ENCODE measurements at regions not wholly inside any gene's neighbourhood (a gene's known extent, or its start where the extent isn't known, plus 50 kb on each side); places are given as distances from the start of the nearest gene placed in this dataset.
"Not testable (repeated sequence)": the region's sequence is repeated elsewhere in the genome, so short reads cannot be mapped to it uniquely, and the experiment has no call there.

DNA sequence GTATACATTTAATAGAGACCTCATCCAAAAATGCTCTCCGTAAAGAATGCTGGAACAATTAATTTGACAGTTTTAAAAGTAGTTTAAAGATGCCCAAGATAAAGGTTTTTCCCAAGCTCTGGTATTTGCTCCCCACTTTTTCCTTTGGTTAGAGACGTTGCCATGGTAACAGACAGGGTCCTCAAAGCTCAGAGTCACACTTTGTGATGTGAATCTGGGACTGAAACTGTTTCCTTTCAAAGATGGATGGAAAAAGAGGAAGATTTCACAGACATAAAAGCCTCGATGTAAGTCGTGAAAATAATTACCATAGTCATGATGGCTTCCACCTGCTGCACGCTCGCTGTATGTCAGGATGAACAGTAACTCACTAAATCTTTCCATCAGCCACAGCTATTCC lies 229.5 kb downstream of the MSX2 start:
- no peak for DNase-seq

DNA sequence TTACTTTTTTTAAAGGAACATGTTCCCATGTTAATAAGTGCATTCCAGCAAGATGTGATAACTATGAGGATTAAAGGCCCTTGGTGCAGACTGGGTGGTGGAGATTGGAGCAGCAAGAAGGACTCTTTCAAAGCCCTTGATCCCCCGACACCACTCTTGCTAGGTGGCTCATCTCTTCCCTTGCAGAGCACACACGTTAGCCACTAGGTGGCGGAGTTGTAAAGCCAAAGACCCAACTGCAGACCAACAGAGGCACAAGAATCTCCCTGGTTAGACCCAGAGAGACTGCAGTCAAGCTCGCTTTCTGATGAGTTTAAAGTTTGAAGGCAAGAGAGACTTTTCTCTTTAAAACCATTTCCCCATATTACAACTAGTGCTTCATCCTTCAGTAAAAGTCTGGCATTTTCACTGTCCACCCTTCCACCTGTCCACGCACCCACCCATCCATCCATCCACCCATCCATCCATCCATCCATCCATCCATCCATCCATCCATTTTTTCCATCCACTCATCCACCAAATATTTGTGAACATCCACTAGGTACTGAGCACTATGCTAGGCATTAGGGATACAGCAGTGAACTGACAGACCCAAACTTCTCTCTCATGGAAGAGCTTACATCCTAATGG lies 226.9 kb downstream of the MSX2 start:
- peak; percentile 14 to 74 for DNase-seq

DNA sequence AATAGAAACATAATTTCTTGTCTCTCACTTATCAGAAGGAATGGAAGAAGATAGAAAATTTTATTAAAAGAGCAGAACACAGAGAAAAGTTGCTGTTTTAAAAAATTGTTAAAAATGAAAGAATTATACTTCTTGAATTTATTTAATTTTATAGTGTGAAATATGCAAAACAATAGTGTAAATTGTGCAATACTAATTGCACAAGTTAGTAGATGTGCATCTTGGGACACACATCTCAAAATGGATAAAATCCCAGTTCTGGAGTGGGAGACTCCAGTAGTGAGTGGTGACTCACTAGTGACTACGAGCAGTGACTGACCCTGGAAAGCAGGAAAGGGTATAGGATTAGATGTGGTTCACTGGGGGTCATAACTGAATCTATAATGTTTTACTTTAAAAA lies 223.2 kb downstream of the MSX2 start:
- no peak for DNase-seq

DNA sequence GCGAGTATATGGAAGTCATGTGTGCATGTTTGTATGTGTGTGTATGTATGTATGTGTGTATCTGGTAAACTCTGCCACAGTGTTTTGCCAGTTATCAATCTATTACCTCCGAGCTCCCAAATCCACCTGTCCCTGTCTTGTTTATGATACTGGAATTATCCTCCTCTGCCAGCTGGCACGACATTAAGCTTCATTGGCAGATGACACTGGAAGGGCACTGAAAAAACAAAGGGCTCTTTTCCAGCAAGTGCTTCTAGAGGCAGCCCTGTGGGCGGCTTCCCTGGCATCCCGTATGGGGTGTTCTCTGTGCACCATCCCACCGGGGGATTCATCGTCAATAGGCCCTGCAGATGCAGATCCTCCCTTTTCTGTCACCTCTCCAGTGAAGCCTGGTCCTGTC lies 221.5 kb downstream of the MSX2 start:
- no peak for DNase-seq

DNA sequence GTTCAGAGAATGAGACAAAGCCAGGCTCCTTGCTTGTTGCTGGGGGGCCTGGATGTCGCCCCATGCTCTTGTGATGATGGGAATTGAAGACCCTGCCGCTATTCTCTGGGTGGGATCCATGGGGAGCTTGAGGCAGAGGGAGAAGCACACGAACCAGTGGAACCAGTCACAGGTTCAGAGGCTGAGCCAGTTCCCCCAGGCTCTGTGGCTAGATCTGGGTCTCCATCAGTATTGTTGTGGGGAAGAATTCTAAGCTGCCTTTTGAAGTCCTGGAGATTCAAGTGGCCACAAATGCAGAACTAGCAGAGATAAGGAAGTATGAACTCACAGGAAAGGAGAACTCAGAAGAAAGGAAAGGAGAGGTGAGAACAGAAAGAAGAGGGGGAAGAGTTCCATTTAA lies 219.4 kb downstream of the MSX2 start:
- DNase-seq, result no peak

DNA sequence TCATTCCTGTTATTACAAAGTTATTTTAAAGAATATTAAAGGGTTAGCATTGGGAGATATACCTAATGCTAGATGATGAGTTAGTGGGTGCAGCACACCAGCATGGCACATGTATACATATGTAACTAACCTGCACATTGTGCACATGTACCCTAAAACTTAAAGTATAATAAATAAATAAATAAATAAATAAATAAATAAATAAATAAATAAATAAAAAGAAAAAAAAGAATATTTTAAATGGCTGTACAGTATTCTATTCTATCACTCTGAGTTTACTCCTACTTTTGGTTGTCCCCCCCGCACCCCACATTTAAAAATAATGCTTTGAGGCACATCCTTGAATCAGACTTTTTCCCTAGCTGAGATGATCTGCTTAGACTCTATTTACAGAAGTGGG lies 218.6 kb downstream of the MSX2 start:
- DNase-seq, result not testable (repeated sequence)

DNA sequence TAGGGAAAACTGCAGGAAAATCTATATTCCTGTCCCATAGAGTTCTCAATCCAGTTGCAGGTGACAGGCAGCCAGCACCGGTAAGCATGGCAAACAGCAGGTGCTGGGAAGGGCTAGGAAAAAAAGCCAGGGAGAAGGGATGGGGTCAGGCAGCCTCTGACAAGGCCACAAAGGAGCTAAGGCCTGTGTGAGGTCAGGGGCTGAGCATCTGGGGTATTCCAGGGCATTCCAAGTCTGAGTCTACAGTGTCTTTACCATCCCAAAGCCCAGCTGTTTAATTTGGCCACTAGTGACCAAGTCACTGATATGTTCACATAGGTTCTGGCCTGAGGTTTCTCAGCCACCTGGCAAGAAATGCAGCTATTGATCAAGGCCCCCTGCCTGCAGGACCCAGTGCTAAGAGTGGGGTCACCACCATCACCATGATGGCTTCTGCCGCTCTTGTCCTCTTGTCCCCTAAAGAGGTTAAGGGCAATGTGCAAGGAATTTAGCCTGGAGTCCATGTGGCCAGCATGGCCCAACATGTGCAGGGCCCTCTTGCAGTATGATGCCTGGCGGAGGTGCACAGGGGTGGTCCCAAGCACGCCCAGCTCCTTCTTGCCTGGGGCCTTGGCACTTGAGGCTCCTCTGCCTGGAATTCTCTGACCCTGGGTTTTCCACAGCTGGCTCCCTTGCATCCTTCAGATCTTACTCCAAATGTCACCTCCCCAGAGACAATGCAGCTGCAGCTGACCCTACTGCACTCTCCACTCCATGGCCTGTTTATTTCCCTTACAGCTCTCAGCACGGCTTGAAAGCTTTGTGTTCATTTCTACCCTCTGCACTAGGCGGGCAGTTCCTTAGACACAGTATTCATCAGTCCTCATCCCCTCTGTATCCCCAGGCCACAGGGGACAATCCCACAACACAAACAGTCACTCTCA lies 213.1 kb downstream of the MSX2 start:
- no peak for DNase-seq

DNA sequence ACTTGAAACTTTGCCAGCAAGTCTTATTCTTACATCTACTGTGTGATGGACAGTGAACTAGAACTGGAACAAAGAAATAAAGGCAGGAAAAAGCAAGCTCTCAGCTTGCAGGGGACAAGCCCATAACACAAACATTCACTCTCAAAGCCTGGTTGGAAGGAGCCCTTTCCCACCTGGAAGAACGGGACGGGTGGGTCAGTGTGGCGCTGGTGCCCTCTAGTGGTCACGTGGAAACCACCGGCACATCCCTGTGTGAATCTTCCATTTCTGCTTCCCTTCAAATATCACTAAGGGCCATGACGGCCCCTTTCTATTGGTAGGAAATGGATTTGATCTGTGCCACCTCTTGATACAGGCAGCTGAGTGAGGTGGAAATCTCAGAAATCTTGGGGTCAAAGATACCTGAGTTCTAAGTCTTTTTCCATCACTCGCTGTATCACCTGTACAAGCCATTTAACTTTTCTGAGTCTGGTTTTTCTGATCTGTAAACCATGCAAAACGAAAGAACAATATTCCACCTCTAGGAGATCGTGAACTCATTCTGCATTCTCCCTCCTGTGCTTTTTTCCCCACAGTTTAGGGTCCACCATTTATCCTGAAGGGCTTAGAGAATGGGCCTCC lies 211.6 kb downstream of the MSX2 start:
- DNase-seq, result peak; percentile 5 to 28

DNA sequence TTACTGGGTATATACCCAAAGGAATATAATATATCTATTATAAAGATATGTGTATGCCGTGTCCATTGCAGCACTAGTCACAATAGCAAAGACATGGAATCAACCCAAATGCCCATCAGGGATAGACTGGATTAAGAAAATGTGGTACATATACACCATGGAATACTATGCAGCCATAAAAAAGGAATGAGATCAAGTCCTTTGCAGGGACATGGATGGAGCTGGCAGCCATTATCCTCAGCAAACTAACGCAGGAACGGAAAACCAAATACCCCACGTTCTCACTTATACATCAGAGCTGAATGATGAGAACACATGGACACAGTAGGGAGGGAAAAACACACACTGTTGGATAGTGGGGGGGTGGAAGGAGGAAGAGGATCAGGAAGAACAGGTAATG lies 206.7 kb downstream of the MSX2 start:
- DNase-seq, result not testable (repeated sequence)

DNA sequence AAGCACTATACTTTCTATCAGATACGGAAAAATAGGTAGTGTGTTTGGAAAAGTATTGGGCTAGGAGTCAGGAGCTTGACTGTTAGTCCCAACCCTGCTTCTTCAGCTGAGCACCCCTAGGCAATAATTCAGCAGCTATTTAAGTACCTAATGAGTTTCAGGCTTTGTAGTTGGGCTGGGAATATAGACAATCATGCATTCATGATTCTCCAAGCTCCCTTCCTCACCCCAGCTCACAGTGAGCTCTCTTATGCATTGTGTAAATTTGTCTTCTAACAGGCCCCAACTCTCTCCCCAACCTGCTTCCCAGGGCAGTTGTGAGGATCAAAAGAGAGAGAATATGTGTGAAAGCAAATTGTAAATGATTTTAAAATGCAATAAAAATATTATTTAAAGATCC lies 201.2 kb downstream of the MSX2 start:
- DNase-seq, result no peak

DNA sequence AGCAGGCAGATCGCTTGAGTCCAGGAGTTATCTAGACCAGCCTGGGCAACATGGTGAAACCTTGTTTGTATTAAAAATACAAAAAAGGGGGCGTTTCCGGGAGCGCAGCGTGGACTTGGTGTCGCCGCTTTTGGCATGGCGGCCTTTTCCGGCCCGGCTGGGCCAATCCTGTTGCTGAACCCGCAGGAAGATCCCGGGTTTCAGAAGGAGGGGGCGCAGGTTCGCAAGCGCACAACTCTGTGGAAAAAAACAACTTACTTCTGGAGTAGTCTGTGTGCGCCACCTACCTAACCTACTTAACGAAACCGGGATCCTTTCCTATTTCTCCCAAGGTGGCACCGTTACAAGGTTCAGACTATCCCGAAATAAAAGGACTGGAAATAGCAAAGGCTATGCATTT lies 198.6 kb downstream of the MSX2 start:
- DNase-seq, result no peak

DNA sequence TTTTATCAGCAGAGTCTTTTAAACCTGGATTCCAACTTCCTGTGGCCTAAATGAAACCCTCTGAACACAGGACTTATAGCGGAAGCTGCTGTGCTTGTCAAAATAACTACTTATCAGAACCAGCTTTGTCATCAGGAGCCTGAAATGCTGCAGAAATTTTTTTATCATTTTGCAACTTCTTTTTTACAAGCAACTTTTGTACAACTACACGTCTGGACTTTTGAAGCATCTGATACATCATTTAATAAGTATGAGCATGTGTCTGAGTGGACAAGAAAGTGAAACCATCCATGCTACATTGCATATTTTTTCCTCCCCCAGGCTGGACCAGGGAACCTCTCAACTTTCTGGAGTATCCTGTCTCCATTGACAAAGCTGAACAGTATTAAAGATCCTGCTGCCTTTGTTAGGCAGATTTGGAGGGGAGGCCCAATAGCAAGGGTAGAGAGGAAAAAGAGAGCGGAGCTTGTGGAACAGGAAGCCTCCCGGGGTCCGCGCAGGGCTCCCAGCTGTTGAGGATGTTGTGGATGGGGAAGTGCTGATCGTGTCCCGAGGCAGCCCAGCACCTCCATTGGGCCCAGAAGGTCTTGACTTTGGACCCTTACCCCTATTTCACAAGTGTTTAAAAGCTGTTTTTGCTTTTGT lies 196.6 kb downstream of the MSX2 start:
- no peak for DNase-seq

DNA sequence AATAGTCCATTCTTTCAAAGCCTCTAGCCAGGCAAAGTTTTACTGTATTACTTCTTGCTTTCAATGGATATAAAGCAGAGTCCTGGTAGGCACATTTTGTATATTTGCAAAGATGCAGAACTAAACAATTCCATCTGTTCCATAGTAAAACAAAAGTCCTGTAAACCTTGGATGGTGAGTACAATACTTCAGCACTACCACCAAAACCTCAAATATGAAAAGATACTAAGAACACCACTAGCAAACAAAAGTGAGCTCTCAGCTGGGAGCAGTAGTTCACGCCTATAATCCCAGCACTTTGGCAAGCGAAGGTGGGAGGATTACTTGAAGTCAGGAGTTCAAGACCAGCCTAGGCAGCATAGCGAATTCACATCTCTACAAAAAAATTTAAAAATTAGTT lies 195.0 kb downstream of the MSX2 start:
- DNase-seq, result no peak

DNA sequence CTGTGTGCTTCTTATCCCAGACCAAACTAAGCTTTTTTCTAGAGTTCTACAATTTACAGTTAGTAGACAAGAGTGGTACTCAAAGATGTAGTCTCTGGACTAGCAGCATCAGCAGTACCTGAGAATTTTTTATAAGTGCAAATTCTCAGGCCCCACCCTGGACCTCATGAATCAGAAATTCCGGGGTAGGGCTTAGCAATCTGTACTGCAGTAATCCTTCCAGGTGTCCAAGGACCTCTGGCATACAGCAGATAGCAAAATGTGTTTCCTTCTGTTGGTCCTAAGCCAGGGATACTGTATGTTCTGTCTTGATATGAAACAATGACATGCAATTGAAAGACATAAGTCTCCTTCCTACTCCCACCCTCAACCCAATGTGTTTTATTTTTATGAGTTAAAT lies 194.3 kb downstream of the MSX2 start:
- no peak for DNase-seq

DNA sequence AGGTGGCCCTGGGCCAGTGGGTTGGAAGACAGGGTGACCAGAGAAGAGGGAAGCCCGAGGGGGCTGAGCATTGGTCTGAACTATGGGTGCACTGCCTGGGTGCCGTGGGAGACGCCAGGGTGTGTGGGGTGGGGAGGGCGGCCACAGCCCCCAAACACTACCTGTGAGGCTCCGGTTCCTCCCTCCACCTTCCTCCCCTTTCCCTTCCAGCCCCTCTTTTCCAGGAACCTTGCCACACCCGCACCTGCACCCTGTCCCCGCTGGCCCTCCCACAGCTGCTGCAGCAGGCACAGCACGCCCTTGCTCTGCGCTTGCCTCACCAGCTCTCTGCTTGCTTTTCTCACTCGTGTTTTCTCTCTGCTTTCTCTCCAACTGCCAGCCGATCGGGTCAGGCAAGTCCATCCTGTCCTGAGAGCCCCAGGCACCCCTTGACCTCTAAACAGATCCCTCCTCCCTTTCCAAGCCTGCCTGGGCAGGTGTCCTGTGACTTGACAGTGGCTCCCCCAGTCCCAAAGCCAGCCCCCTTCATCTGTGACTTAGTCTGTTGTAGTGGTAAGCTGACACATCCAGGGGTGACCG lies 193.7 kb downstream of the MSX2 start:
- no peak for DNase-seq

DNA sequence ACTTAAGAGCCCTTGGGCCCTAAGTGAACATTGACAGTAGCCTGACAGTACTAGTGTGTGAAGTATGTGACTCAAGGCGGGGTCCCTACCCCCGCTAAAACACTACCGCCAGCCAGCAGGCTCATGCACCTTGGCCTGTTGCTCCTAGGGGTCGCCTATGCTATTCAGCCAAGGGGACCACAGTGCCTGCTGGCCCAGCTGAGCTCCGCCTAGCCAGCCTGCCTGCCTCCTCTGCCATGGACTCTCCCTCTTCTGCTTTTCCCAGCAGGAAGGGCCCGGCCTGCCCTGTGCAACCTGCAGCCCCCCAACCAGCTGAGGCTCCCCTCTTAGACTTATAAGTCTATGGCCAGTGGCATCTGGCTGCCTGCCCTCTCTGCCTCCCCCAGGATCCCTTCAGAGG lies 193.1 kb downstream of the MSX2 start:
- DNase-seq, result not testable (repeated sequence)

DNA sequence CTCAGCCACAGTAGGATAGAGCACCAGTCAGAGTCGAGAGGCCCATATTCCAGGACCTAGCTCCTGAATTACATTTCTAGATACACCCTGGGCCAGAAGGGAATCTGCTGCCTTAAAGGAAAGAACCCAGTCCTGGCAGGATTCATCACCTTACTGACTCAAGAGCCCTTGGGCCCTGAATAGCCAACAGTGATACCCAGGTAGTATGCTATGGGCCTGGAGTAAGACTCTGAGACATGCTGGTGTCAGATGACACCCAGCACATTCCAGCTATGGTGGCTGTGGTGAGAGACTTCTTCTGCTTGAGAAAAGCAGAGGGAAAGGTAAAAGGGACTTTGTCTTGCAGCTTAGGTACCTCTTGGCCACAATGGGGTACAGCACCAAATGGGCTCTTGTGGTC lies 192.5 kb downstream of the MSX2 start:
- DNase-seq, result not testable (repeated sequence)

DNA sequence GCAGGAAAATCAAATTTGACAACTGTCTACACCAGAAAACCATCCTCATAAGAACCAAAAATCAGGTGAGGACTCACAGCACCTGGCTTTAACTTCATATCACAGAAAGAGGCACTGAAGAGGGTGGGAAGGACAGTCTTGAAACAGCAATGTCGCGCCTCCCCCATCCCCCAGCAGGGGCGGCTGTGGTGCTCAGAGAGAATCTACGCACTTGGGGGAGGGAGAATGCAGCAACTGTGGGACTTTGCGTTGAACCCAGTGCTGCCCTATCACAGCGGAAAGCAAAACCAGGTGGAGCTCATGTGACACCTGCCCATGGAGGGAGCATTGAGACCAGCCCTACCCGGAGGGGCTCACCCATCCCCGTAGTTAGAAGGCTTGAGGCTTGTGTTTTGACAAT lies 191.8 kb downstream of the MSX2 start:
- no peak for DNase-seq

DNA sequence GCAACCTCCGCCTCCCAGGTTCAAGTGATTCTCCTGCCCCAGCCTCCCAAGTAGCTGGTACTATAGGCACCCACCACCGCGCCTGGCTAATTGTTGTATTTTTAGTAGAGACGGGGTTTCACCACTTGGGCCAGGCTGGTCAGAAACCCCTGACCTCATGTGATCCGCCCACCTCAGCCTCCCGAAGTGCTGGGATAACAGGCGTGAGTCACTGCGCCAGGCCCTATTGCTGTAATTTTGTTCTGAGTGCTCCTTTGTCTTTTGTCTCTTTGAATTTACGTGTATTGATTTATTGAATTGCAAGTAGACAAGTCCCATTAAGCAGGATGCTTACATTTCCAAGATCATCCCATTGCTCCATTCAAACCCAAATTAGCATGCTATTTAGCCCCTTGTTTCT lies 186.7 kb downstream of the MSX2 start:
- no peak for DNase-seq

DNA sequence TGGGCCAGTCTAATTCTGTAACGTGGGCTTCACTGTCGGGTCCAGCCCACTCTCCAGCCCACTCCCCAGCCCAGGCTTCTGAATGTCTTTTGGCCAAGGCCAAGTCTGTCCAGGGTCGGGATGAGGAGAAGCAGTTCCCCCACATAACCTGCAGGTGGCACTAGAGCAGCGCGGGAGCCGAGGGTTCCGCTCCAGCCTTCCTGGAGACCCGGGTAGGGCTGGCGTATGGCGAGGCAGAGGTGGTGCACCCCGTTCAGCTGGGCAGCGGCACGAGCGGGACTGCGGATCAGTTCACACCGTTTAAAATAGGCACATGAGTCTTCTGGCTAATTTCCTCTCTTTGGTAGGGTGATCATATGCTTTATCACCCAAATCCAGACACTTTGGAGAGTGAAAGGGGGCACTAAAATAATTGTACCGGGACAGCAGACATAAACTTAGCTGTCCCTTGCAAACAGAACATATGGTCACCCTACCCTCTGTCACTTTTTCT lies 185.9 kb downstream of the MSX2 start:
- peak; percentile 28 to 53 for DNase-seq

DNA sequence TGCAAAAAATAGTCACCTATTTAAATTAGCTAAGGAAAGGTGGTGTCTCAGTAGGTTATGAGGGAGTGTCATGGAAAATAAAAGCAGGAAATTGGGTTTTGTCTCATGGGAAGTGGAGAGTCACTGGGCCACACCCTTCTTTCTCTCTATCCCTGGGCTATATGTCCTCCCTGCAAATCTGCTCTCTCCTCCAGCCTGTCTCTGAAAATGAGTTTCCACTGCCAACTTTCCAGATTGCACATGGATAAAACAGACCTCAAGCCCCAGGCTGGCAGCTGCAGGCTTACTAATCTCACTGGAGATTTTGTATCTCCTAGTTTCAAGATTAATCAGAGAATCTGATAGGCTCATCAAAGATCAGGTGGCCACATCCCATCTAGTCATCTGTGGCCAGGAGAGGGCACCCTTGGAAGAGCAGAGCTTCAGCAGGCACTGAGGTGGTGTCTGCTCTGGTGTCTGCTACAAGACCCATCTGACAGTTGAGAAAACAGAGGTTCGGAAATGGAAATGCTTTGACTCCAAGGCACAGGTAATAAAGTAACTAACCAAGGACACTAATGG lies 178.9 kb downstream of the MSX2 start:
- no peak for DNase-seq

DNA sequence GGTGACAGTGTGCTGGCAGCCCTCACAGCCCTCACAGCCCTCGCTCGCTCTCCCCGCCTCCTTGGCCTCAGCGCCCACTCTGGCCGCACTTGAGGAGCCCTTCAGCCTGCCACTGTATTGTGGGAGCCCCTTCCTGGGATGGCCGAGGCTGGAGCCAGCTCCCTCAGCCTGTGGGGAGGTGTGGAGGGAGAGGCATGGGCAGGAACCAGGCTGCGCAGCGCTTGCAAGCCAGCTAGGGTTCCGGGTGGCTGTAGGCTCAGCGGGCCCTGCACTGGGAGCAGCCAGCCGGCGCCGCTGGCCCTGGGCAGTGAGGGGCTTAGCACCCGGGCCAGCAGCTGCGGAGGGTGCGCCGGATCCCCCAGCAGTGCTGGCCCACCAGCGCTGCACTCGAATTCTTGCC lies 177.0 kb downstream of the MSX2 start:
- no peak for DNase-seq
